NB4 (cell line): ENCODE measurements at regions not wholly inside any gene's neighbourhood (a gene's known extent, or its start where the extent isn't known, plus 50 kb on each side); places are given as distances from the start of the nearest gene placed in this dataset.

Experiments used
- DNase-seq: peaks from one replicate; pipeline ENCODE4 v3.0.0; 2010; ENCODE audit warnings: low read depth
- H3K4me3 ChIP-seq: one replicate; pipeline ENCODE4 v1.5.1; 2011; ENCODE audit warnings: mild to moderate bottlenecking, low read depth, low read length, moderate library complexity
- CTCF ChIP-seq: IDR thresholded peaks from one replicate; pipeline ENCODE4 v1.5.1; 2012; ENCODE audit warnings: low read depth, low read length
- MAX ChIP-seq: IDR thresholded peaks from 2 replicates; pipeline ENCODE4 v1.6.1; 2011; ENCODE audit warnings: low read depth, low read length
- MYC ChIP-seq: IDR thresholded peaks from 2 replicates; pipeline ENCODE4 v1.6.1; 2011; ENCODE audit warnings: low read depth, low read length
- POLR2A ChIP-seq: IDR thresholded peaks from 2 replicates; pipeline ENCODE4 v1.6.1; 2011; ENCODE audit warnings: mild to moderate bottlenecking; ENCODE audit not compliant: insufficient read length; ENCODE audit errors: extremely low read depth

- no peak for TF ChIP-seq CTCF
- no peak for TF ChIP-seq POLR2A
- TF ChIP-seq MAX, result no peak
- no peak for DNase-seq
- no peak overlapping the region for H3K4me3 ChIP-seq
These were observed 107.8 kb upstream of the PHYHIPL start for GRCh38 chr10:59068581-59069191.

- TF ChIP-seq MYC (no peak), CTCF (no peak), MAX (no peak), POLR2A (no peak)
- no peak overlapping the region for H3K4me3 ChIP-seq
- DNase-seq, result no peak
These were observed 104.4 kb upstream of the PHYHIPL start for GRCh38 chr10:59072038-59072437.

- TF ChIP-seq MAX (no peak), CTCF (no peak), MYC (no peak), POLR2A (no peak)
- DNase-seq, result no peak
- no peak overlapping the region for H3K4me3 ChIP-seq
These were observed 102.9 kb upstream of the PHYHIPL start for GRCh38 chr10:59073456-59074053.

- no peak overlapping the region for H3K4me3 ChIP-seq
- no peak for DNase-seq
- TF ChIP-seq MYC (no peak), CTCF (no peak), POLR2A (no peak), MAX (no peak)
These were observed 100.9 kb upstream of the PHYHIPL start for GRCh38 chr10:59075576-59075975.

GRCh38 chr10:59077855-59078254 is 98.6 kb upstream of the PHYHIPL start:
- DNase-seq, result no peak
- TF ChIP-seq MYC, result no peak
- no peak for TF ChIP-seq CTCF
- TF ChIP-seq MAX, result no peak
- TF ChIP-seq POLR2A, result no peak
- H3K4me3 ChIP-seq, result no peak overlapping the region

GRCh38 chr10:59078978-59079377 is 97.5 kb upstream of the PHYHIPL start:
- TF ChIP-seq POLR2A (no peak), MAX (no peak), MYC (no peak), CTCF (no peak)
- no peak overlapping the region for H3K4me3 ChIP-seq
- no peak for DNase-seq
